H9 (cell line): ENCODE measurements at regions not wholly inside any gene's neighbourhood (a gene's known extent, or its start where the extent isn't known, plus 50 kb on each side); places are given as distances from the start of the nearest gene placed in this dataset.

Experiments
- DNase-seq: peaks from one replicate; pipeline ENCODE4 v3.0.0-alpha.2; 2017
- H2AFZ ChIP-seq: one replicate; pipeline ENCODE4 v1.6.1; 2013; ENCODE audit warnings: mild to moderate bottlenecking, low read length, control low read depth, moderate library complexity
- H2AK5ac ChIP-seq: 2 replicates; pipeline ENCODE4 v1.6.1; 2013; ENCODE audit warnings: low read length, control low read depth, mixed read lengths; ENCODE audit not compliant: insufficient read length
- H2BK120ac ChIP-seq: one replicate; pipeline ENCODE4 v1.6.1; 2013; ENCODE audit warnings: low read depth, mild to moderate bottlenecking, low read length, control low read depth, inconsistent platforms; ENCODE audit not compliant: poor library complexity, severe bottlenecking
- H2BK12ac ChIP-seq: 2 replicates; pipeline ENCODE4 v1.6.1; 2013; ENCODE audit warnings: low read length, control low read depth, mixed read lengths, low read depth; ENCODE audit not compliant: insufficient read length
- H2BK15ac ChIP-seq: 2 replicates; pipeline ENCODE4 v1.6.1; 2013; ENCODE audit warnings: low read depth, low read length, control low read depth
- H2BK20ac ChIP-seq: one replicate; pipeline ENCODE4 v1.6.1; 2013; ENCODE audit warnings: low read depth, mild to moderate bottlenecking, low read length, control low read depth, inconsistent platforms; ENCODE audit not compliant: poor library complexity, severe bottlenecking
- H2BK5ac ChIP-seq: 2 replicates; pipeline ENCODE4 v1.6.1; 2013; ENCODE audit warnings: low read length, control low read depth, mixed read lengths; ENCODE audit not compliant: insufficient read length
- H3K14ac ChIP-seq: 2 replicates; pipeline ENCODE4 v1.6.1; 2013; ENCODE audit warnings: low read length, control low read depth; ENCODE audit not compliant: insufficient read depth
- H3K18ac ChIP-seq: 2 replicates; pipeline ENCODE4 v1.6.1; 2013; ENCODE audit warnings: low read depth, mild to moderate bottlenecking, mixed read lengths, low read length, control low read depth; ENCODE audit not compliant: insufficient read length
- H3K23ac ChIP-seq: 2 replicates; pipeline ENCODE4 v1.6.1; 2013; ENCODE audit warnings: low read length, control low read depth, mixed read lengths, low read depth; ENCODE audit not compliant: insufficient read length
- H3K23me2 ChIP-seq: 2 replicates; pipeline ENCODE4 v1.6.1; 2013; ENCODE audit warnings: low read depth, mild to moderate bottlenecking, mixed read lengths, low read length, control low read depth; ENCODE audit not compliant: insufficient read length, poor library complexity, severe bottlenecking
- H3K27ac ChIP-seq: 2 replicates; pipeline ENCODE4 v1.5.1; 2013; ENCODE audit warnings: low read length, control low read depth, mixed read lengths, low read depth; ENCODE audit not compliant: insufficient read length
- H3K27me3 ChIP-seq: 2 replicates; pipeline ENCODE4 v1.6.1; 2013; ENCODE audit warnings: low read length, control low read depth, inconsistent platforms; ENCODE audit not compliant: insufficient read depth
- H3K4ac ChIP-seq: 2 replicates; pipeline ENCODE4 v1.6.1; 2013; ENCODE audit warnings: low read depth, mild to moderate bottlenecking, control low read depth, inconsistent platforms, low read length, moderate library complexity
- H3K4me1 ChIP-seq: 2 replicates; pipeline ENCODE4 v1.6.1; 2013; ENCODE audit warnings: low read length, control low read depth, inconsistent platforms; ENCODE audit not compliant: insufficient read depth
- H3K4me2 ChIP-seq: 2 replicates; pipeline ENCODE4 v1.6.1; 2013; ENCODE audit warnings: low read length, control low read depth, mixed read lengths; ENCODE audit not compliant: insufficient read length, insufficient read depth
- H3K56ac ChIP-seq: 2 replicates; pipeline ENCODE4 v1.6.1; 2013; ENCODE audit warnings: low read depth, mild to moderate bottlenecking, mixed read lengths, low read length, control low read depth; ENCODE audit not compliant: insufficient read length
- H3K79me1 ChIP-seq: 2 replicates; pipeline ENCODE4 v1.6.1; 2013; ENCODE audit warnings: low read depth, mild to moderate bottlenecking, moderate library complexity, low read length, control low read depth, inconsistent platforms; ENCODE audit not compliant: insufficient read depth, poor library complexity, severe bottlenecking
- H3K79me2 ChIP-seq: 2 replicates; pipeline ENCODE4 v1.6.1; 2013; ENCODE audit warnings: low read length, control low read depth, inconsistent platforms; ENCODE audit not compliant: insufficient read depth
- H3K9ac ChIP-seq: 2 replicates; pipeline ENCODE4 v1.6.1; 2013; ENCODE audit warnings: low read length, control low read depth, mixed read lengths; ENCODE audit not compliant: insufficient read length; ENCODE audit errors: extremely low read depth
- H3K9me3 ChIP-seq: one replicate; pipeline ENCODE4 v1.6.1; 2013; ENCODE audit warnings: low read depth, low read length, inconsistent platforms; ENCODE audit not compliant: control insufficient read depth
- H3T11ph ChIP-seq: one replicate; pipeline ENCODE4 v1.6.1; 2013; ENCODE audit warnings: mild to moderate bottlenecking, low read length, control low read depth, inconsistent platforms
- H4K20me1 ChIP-seq: one replicate; pipeline ENCODE4 v1.6.1; 2013; ENCODE audit not compliant: control insufficient read depth, insufficient read length, insufficient read depth
- H4K5ac ChIP-seq: 2 replicates; pipeline ENCODE4 v1.6.1; 2013; ENCODE audit warnings: low read depth, mild to moderate bottlenecking, mixed read lengths, low read length, control low read depth; ENCODE audit not compliant: insufficient read length
- H4K8ac ChIP-seq: replicated peaks from 2 replicates; pipeline ENCODE4 v1.6.1; 2013; ENCODE audit warnings: low read length, control low read depth, mixed read lengths, low read depth; ENCODE audit not compliant: insufficient read length
- H4K91ac ChIP-seq: 2 replicates; pipeline ENCODE4 v1.6.1; 2013; ENCODE audit warnings: low read depth, mild to moderate bottlenecking, moderate library complexity, mixed read lengths, low read length, control low read depth; ENCODE audit not compliant: insufficient read length
- H3K27ac Mint-ChIP-seq, 3 experiments: 2 replicates in 2 of 3; 3 replicates in 1 of 3; pipeline ENCODE4 v1.8.0; 2020 to 2021; ENCODE audit warnings: mixed read lengths in 3 of 3, mild to moderate bottlenecking in 1 of 3, moderate library complexity in 1 of 3
- H3K27me3 Mint-ChIP-seq: 2 replicates; pipeline ENCODE4 v1.8.0; 2021; ENCODE audit warnings: low read depth, mild to moderate bottlenecking, moderate library complexity, mixed read lengths
- H3K36me3 Mint-ChIP-seq, 3 experiments: 2 replicates in 2 of 3; 3 replicates in 1 of 3; pipeline ENCODE4 v1.8.0; 2020 to 2021; ENCODE audit warnings: low read depth in 3 of 3, mixed read lengths in 3 of 3; ENCODE audit not compliant: insufficient read depth in 1 of 3
- H3K4me1 Mint-ChIP-seq, 2 experiments: 2 replicates each; pipeline ENCODE4 v1.8.0; 2020; ENCODE audit warnings: mixed read lengths in 2 of 2
- H3K4me3 Mint-ChIP-seq, 2 experiments: 2 replicates in 1 of 2; 3 replicates in 1 of 2; pipeline ENCODE4 v1.8.0; 2020 to 2021; ENCODE audit warnings: mild to moderate bottlenecking in 2 of 2, mixed read lengths in 2 of 2, moderate library complexity in 1 of 2
- H3K9me3 Mint-ChIP-seq, 2 experiments: 2 replicates in 1 of 2; 3 replicates in 1 of 2; pipeline ENCODE4 v1.8.0; 2020; ENCODE audit warnings: mild to moderate bottlenecking in 2 of 2, mixed read lengths in 2 of 2, moderate library complexity in 1 of 2
- CTCF ChIP-seq: fragments of 200-600 bp; sonication (generic); conservative IDR thresholded peaks from 3 replicates; pipeline ENCODE4 v1.8.0; 2021; ENCODE audit warnings: antibody characterized with exemption, mild to moderate bottlenecking
- WGBS: extraction: QIAGEN DNeasy Blood & Tissue Kit; methylation state at CpG from one replicate; pipeline ENCODE4 v1.1.7; 2013; ENCODE audit warnings: missing lambda C conversion rate, low lambda C conversion rate, mixed read lengths; ENCODE audit not compliant: insufficient read length; ENCODE audit errors: extremely low coverage; 5-methylcytosine and 5-hydroxymethylcytosine counted together

- H3K27me3 Mint-ChIP-seq: peaks cover 2% of the 10 kb centered on the region; the same call in 1 of the 2 replicates
These were observed 87.3 kb upstream of the IRX5 start for GRCh38 chr16:54843424-54843750.

More at GRCh38 chr16:54843424-54843750, 87.3 kb upstream of the IRX5 start:
- Mint-ChIP-seq H3K4me1 (no peaks in the 10 kb centered on the region), H3K27ac (no peak overlapping the region), H3K36me3 (peaks cover 10 to 31% (median 14%) of the 10 kb centered on the region in 3 experiments), H3K4me3 (no peak overlapping the region), H3K9me3 (peaks cover 31 to 32% of the 10 kb centered on the region in 2 experiments)
- Histone ChIP-seq H3K79me2 (no peaks in the 10 kb centered on the region), H3K4ac (no peak overlapping the region), H3K14ac (no peak overlapping the region), H2BK20ac (no peak overlapping the region), H2AFZ (no peak overlapping the region), H3K9ac (no peak overlapping the region), H3K9me3 (no peaks in the 10 kb centered on the region), H4K91ac (no peak overlapping the region), H4K8ac (no peak overlapping the region), H3K27ac (no peak overlapping the region), H3K56ac (no peak overlapping the region), H2BK15ac (no peak overlapping the region), H4K5ac (no peak overlapping the region), H3K23ac (no peak overlapping the region), H2BK5ac (no peak overlapping the region), H4K20me1 (no peaks in the 10 kb centered on the region), H3K18ac (no peak overlapping the region), H3K23me2 (no peaks in the 10 kb centered on the region), H2BK120ac (no peak overlapping the region), H3K4me2 (no peak overlapping the region), H2BK12ac (no peak overlapping the region), H3K4me1 (no peaks in the 10 kb centered on the region), H3K27me3 (no peaks in the 10 kb centered on the region), H3K79me1 (no peaks in the 10 kb centered on the region), H2AK5ac (no peak overlapping the region), H3T11ph (no peak overlapping the region)
- WGBS: no CpG with 5 or more reads among the region's 1 CpG
- no peak for DNase-seq
- no peak for TF ChIP-seq CTCF
